H9 (cell line): ENCODE measurements at regions not wholly inside any gene's neighbourhood (a gene's known extent, or its start where the extent isn't known, plus 50 kb on each side); places are given as distances from the start of the nearest gene placed in this dataset.

Experiments
- DNase-seq: peaks from one replicate; pipeline ENCODE4 v3.0.0-alpha.2; 2017
- H2AFZ ChIP-seq: one replicate; pipeline ENCODE4 v1.6.1; 2013; ENCODE audit warnings: mild to moderate bottlenecking, low read length, control low read depth, moderate library complexity
- H2AK5ac ChIP-seq: 2 replicates; pipeline ENCODE4 v1.6.1; 2013; ENCODE audit warnings: low read length, control low read depth, mixed read lengths; ENCODE audit not compliant: insufficient read length
- H2BK120ac ChIP-seq: one replicate; pipeline ENCODE4 v1.6.1; 2013; ENCODE audit warnings: low read depth, mild to moderate bottlenecking, low read length, control low read depth, inconsistent platforms; ENCODE audit not compliant: poor library complexity, severe bottlenecking
- H2BK12ac ChIP-seq: 2 replicates; pipeline ENCODE4 v1.6.1; 2013; ENCODE audit warnings: low read length, control low read depth, mixed read lengths, low read depth; ENCODE audit not compliant: insufficient read length
- H2BK15ac ChIP-seq: 2 replicates; pipeline ENCODE4 v1.6.1; 2013; ENCODE audit warnings: low read depth, low read length, control low read depth
- H2BK20ac ChIP-seq: one replicate; pipeline ENCODE4 v1.6.1; 2013; ENCODE audit warnings: low read depth, mild to moderate bottlenecking, low read length, control low read depth, inconsistent platforms; ENCODE audit not compliant: poor library complexity, severe bottlenecking
- H2BK5ac ChIP-seq: 2 replicates; pipeline ENCODE4 v1.6.1; 2013; ENCODE audit warnings: low read length, control low read depth, mixed read lengths; ENCODE audit not compliant: insufficient read length
- H3K14ac ChIP-seq: 2 replicates; pipeline ENCODE4 v1.6.1; 2013; ENCODE audit warnings: low read length, control low read depth; ENCODE audit not compliant: insufficient read depth
- H3K18ac ChIP-seq: 2 replicates; pipeline ENCODE4 v1.6.1; 2013; ENCODE audit warnings: low read depth, mild to moderate bottlenecking, mixed read lengths, low read length, control low read depth; ENCODE audit not compliant: insufficient read length
- H3K23ac ChIP-seq: 2 replicates; pipeline ENCODE4 v1.6.1; 2013; ENCODE audit warnings: low read length, control low read depth, mixed read lengths, low read depth; ENCODE audit not compliant: insufficient read length
- H3K23me2 ChIP-seq: 2 replicates; pipeline ENCODE4 v1.6.1; 2013; ENCODE audit warnings: low read depth, mild to moderate bottlenecking, mixed read lengths, low read length, control low read depth; ENCODE audit not compliant: insufficient read length, poor library complexity, severe bottlenecking
- H3K27ac ChIP-seq: 2 replicates; pipeline ENCODE4 v1.5.1; 2013; ENCODE audit warnings: low read length, control low read depth, mixed read lengths, low read depth; ENCODE audit not compliant: insufficient read length
- H3K27me3 ChIP-seq: 2 replicates; pipeline ENCODE4 v1.6.1; 2013; ENCODE audit warnings: low read length, control low read depth, inconsistent platforms; ENCODE audit not compliant: insufficient read depth
- H3K4ac ChIP-seq: 2 replicates; pipeline ENCODE4 v1.6.1; 2013; ENCODE audit warnings: low read depth, mild to moderate bottlenecking, control low read depth, inconsistent platforms, low read length, moderate library complexity
- H3K4me1 ChIP-seq: 2 replicates; pipeline ENCODE4 v1.6.1; 2013; ENCODE audit warnings: low read length, control low read depth, inconsistent platforms; ENCODE audit not compliant: insufficient read depth
- H3K4me2 ChIP-seq: 2 replicates; pipeline ENCODE4 v1.6.1; 2013; ENCODE audit warnings: low read length, control low read depth, mixed read lengths; ENCODE audit not compliant: insufficient read length, insufficient read depth
- H3K56ac ChIP-seq: 2 replicates; pipeline ENCODE4 v1.6.1; 2013; ENCODE audit warnings: low read depth, mild to moderate bottlenecking, mixed read lengths, low read length, control low read depth; ENCODE audit not compliant: insufficient read length
- H3K79me1 ChIP-seq: 2 replicates; pipeline ENCODE4 v1.6.1; 2013; ENCODE audit warnings: low read depth, mild to moderate bottlenecking, moderate library complexity, low read length, control low read depth, inconsistent platforms; ENCODE audit not compliant: insufficient read depth, poor library complexity, severe bottlenecking
- H3K79me2 ChIP-seq: 2 replicates; pipeline ENCODE4 v1.6.1; 2013; ENCODE audit warnings: low read length, control low read depth, inconsistent platforms; ENCODE audit not compliant: insufficient read depth
- H3K9ac ChIP-seq: 2 replicates; pipeline ENCODE4 v1.6.1; 2013; ENCODE audit warnings: low read length, control low read depth, mixed read lengths; ENCODE audit not compliant: insufficient read length; ENCODE audit errors: extremely low read depth
- H3K9me3 ChIP-seq: one replicate; pipeline ENCODE4 v1.6.1; 2013; ENCODE audit warnings: low read depth, low read length, inconsistent platforms; ENCODE audit not compliant: control insufficient read depth
- H3T11ph ChIP-seq: one replicate; pipeline ENCODE4 v1.6.1; 2013; ENCODE audit warnings: mild to moderate bottlenecking, low read length, control low read depth, inconsistent platforms
- H4K20me1 ChIP-seq: one replicate; pipeline ENCODE4 v1.6.1; 2013; ENCODE audit not compliant: control insufficient read depth, insufficient read length, insufficient read depth
- H4K5ac ChIP-seq: 2 replicates; pipeline ENCODE4 v1.6.1; 2013; ENCODE audit warnings: low read depth, mild to moderate bottlenecking, mixed read lengths, low read length, control low read depth; ENCODE audit not compliant: insufficient read length
- H4K8ac ChIP-seq: replicated peaks from 2 replicates; pipeline ENCODE4 v1.6.1; 2013; ENCODE audit warnings: low read length, control low read depth, mixed read lengths, low read depth; ENCODE audit not compliant: insufficient read length
- H4K91ac ChIP-seq: 2 replicates; pipeline ENCODE4 v1.6.1; 2013; ENCODE audit warnings: low read depth, mild to moderate bottlenecking, moderate library complexity, mixed read lengths, low read length, control low read depth; ENCODE audit not compliant: insufficient read length
- H3K27ac Mint-ChIP-seq, 3 experiments: 2 replicates in 2 of 3; 3 replicates in 1 of 3; pipeline ENCODE4 v1.8.0; 2020 to 2021; ENCODE audit warnings: mixed read lengths in 3 of 3, mild to moderate bottlenecking in 1 of 3, moderate library complexity in 1 of 3
- H3K27me3 Mint-ChIP-seq: 2 replicates; pipeline ENCODE4 v1.8.0; 2021; ENCODE audit warnings: low read depth, mild to moderate bottlenecking, moderate library complexity, mixed read lengths
- H3K36me3 Mint-ChIP-seq, 3 experiments: 2 replicates in 2 of 3; 3 replicates in 1 of 3; pipeline ENCODE4 v1.8.0; 2020 to 2021; ENCODE audit warnings: low read depth in 3 of 3, mixed read lengths in 3 of 3; ENCODE audit not compliant: insufficient read depth in 1 of 3
- H3K4me1 Mint-ChIP-seq, 2 experiments: 2 replicates each; pipeline ENCODE4 v1.8.0; 2020; ENCODE audit warnings: mixed read lengths in 2 of 2
- H3K4me3 Mint-ChIP-seq, 2 experiments: 2 replicates in 1 of 2; 3 replicates in 1 of 2; pipeline ENCODE4 v1.8.0; 2020 to 2021; ENCODE audit warnings: mild to moderate bottlenecking in 2 of 2, mixed read lengths in 2 of 2, moderate library complexity in 1 of 2
- H3K9me3 Mint-ChIP-seq, 2 experiments: 2 replicates in 1 of 2; 3 replicates in 1 of 2; pipeline ENCODE4 v1.8.0; 2020; ENCODE audit warnings: mild to moderate bottlenecking in 2 of 2, mixed read lengths in 2 of 2, moderate library complexity in 1 of 2
- CTCF ChIP-seq: fragments of 200-600 bp; sonication (generic); conservative IDR thresholded peaks from 3 replicates; pipeline ENCODE4 v1.8.0; 2021; ENCODE audit warnings: antibody characterized with exemption, mild to moderate bottlenecking
- WGBS: extraction: QIAGEN DNeasy Blood & Tissue Kit; methylation state at CpG from one replicate; pipeline ENCODE4 v1.1.7; 2013; ENCODE audit warnings: missing lambda C conversion rate, low lambda C conversion rate, mixed read lengths; ENCODE audit not compliant: insufficient read length; ENCODE audit errors: extremely low coverage; 5-methylcytosine and 5-hydroxymethylcytosine counted together

- Histone ChIP-seq H3K18ac (no peak overlapping the region), H3T11ph (no peak overlapping the region), H4K20me1 (no peaks in the 10 kb centered on the region), H4K91ac (no peak overlapping the region), H2BK12ac (no peak overlapping the region), H3K4me2 (no peak overlapping the region), H3K14ac (no peak overlapping the region), H4K8ac (no peak overlapping the region), H3K23ac (no peak overlapping the region), H2BK120ac (no peak overlapping the region), H3K27ac (no peak overlapping the region), H3K27me3 (no peaks in the 10 kb centered on the region), H3K4me1 (no peaks in the 10 kb centered on the region), H2BK5ac (no peak overlapping the region), H2AK5ac (no peak overlapping the region), H2BK15ac (no peak overlapping the region), H4K5ac (no peak overlapping the region), H3K9me3 (no peaks in the 10 kb centered on the region), H3K79me1 (no peaks in the 10 kb centered on the region), H3K9ac (no peak overlapping the region), H3K4ac (no peak overlapping the region), H3K79me2 (no peaks in the 10 kb centered on the region), H3K56ac (no peak overlapping the region), H2BK20ac (no peak overlapping the region), H2AFZ (no peak overlapping the region), H3K23me2 (no peaks in the 10 kb centered on the region)
- no peaks in the 10 kb centered on the region for H3K36me3 Mint-ChIP-seq
- no peaks in the 10 kb centered on the region for H3K9me3 Mint-ChIP-seq
- no peak for DNase-seq
- H3K4me3 Mint-ChIP-seq, result no peak overlapping the region
- H3K27me3 Mint-ChIP-seq, result peaks cover 2% of the 10 kb centered on the region
- H3K4me1 Mint-ChIP-seq, result peaks cover 19 to 29% of the 10 kb centered on the region in 2 experiments
- H3K27ac Mint-ChIP-seq, result no peak overlapping the region
- WGBS, result no CpG with 5 or more reads among the region's 10 CpGs
- TF ChIP-seq CTCF, result no peak
Measured at GRCh38 chr2:43164686-43165085, 61.7 kb downstream of the ZFP36L2 start.
